Tibial nerve (tissue), 4 donors: ENCODE measurements at regions not wholly inside any gene's neighbourhood (a gene's known extent, or its start where the extent isn't known, plus 50 kb on each side); places are given as distances from the start of the nearest gene placed in this dataset.

Experiments used
- DNase-seq, 2 donors: peaks; one replicate each; pipeline ENCODE4 v3.0.0-alpha.2; 2019; ENCODE audit warnings: low spot score in 2 of 2
- H3K27ac ChIP-seq, 4 donors: fragments of 200-600 bp; sonication (generic) in 3 of 4; one replicate each; pipeline ENCODE4 v1.5.1; 2017 to 2019; ENCODE audit warnings: mild to moderate bottlenecking in 1 of 4
- H3K27me3 ChIP-seq, 2 donors: fragments of 200-600 bp; sonication (generic) in 1 of 2; one replicate each; pipeline versions ENCODE4 v1.5.1 to v1.6.0; 2017 to 2019
- H3K36me3 ChIP-seq, 3 donors: fragments of 200-600 bp; sonication (generic); one replicate each; pipeline ENCODE4 v1.5.1; 2018 to 2019
- H3K4me1 ChIP-seq, 4 donors: fragments of 200-600 bp; sonication (generic) in 3 of 4; one replicate each; pipeline ENCODE4 v1.5.1; 2017 to 2019
- H3K4me3 ChIP-seq, 4 donors: fragments of 200-600 bp; sonication (generic) in 3 of 4; one replicate each; pipeline ENCODE4 v1.5.1; 2017 to 2019; ENCODE audit warnings: mild to moderate bottlenecking in 1 of 4, moderate library complexity in 1 of 4
- H3K9me3 ChIP-seq, 4 donors: fragments of 200-600 bp; sonication (generic) in 3 of 4; one replicate each; pipeline ENCODE4 v1.5.1; 2017 to 2019
- CTCF ChIP-seq, 5 experiments: fragments of 200-600 bp in 3 of 5; fragments of 450-650 bp in 2 of 5; sonication (generic) in 3 of 5; IDR thresholded peaks; one replicate each; pipeline ENCODE4 v1.5.1; 2016 to 2019; ENCODE audit warnings: antibody characterized with exemption in 5 of 5, mild to moderate bottlenecking in 3 of 5, moderate library complexity in 2 of 5
- EP300 ChIP-seq, 2 donors: sonication (generic); formaldehyde crosslinking; IDR thresholded peaks; one replicate each; pipeline ENCODE4 v1.6.1; 2017; ENCODE audit warnings: antibody characterized with exemption in 2 of 2, mild to moderate bottlenecking in 1 of 2
- POLR2A ChIP-seq, 2 donors: fragments of 450-650 bp; IDR thresholded peaks; one replicate each; pipeline ENCODE4 v1.6.1; 2017; ENCODE audit warnings: antibody characterized with exemption in 2 of 2, mild to moderate bottlenecking in 2 of 2, moderate library complexity in 2 of 2
- WGBS, 2 donors: methylation state at CpG; one replicate each; pipeline ENCODE4 v1.1.5; 2018; 5-methylcytosine and 5-hydroxymethylcytosine counted together

- Histone ChIP-seq H3K27ac (no peak overlapping the region), H3K36me3 (no peaks in the 10 kb centered on the region), H3K4me1 (no peaks in the 10 kb centered on the region), H3K27me3 (no peaks in the 10 kb centered on the region), H3K9me3 (no peaks in the 10 kb centered on the region), H3K4me3 (no peak overlapping the region)
- DNase-seq: no peak
- TF ChIP-seq EP300 (IDR thresholded peaks at IDR 0.05) (no peak), CTCF (IDR thresholded peaks at IDR 0.05) (no peak), POLR2A (IDR thresholded peaks at IDR 0.05) (no peak)
- 65 to 71% methylated on average over 3 of the region's 3 CpGs for WGBS, 2 donors
Observed at GRCh38 chr1:73635021-73635420, 563.0 kb downstream of the LRRIQ3 start.

GRCh38 chr1:73627723-73628122 lies 570.3 kb downstream of the LRRIQ3 start:
- Histone ChIP-seq H3K36me3 (no peaks in the 10 kb centered on the region), H3K4me3 (no peak overlapping the region), H3K4me1 (no peaks in the 10 kb centered on the region), H3K9me3 (no peaks in the 10 kb centered on the region), H3K27me3 (no peaks in the 10 kb centered on the region), H3K27ac (no peak overlapping the region)
- no peak for TF ChIP-seq CTCF (IDR thresholded peaks at IDR 0.05)
- no peak for TF ChIP-seq POLR2A (IDR thresholded peaks at IDR 0.05)
- TF ChIP-seq EP300 (IDR thresholded peaks at IDR 0.05): no peak
- no peak for DNase-seq

- no peak for DNase-seq
- Histone ChIP-seq H3K27me3 (no peaks in the 10 kb centered on the region), H3K4me1 (no peaks in the 10 kb centered on the region), H3K27ac (no peak overlapping the region), H3K4me3 (no peak overlapping the region), H3K9me3 (no peaks in the 10 kb centered on the region), H3K36me3 (no peaks in the 10 kb centered on the region)
- TF ChIP-seq POLR2A (IDR thresholded peaks at IDR 0.05) (no peak), EP300 (IDR thresholded peaks at IDR 0.05) (no peak), CTCF (IDR thresholded peaks at IDR 0.05) (no peak)
- WGBS, 2 donors: 82 to 85% methylated on average over 1 of the region's 1 CpG
Observed at GRCh38 chr1:73626326-73626725, 571.6 kb downstream of the LRRIQ3 start.

GRCh38 chr1:73623946-73624345 lies 574.0 kb downstream of the LRRIQ3 start:
- WGBS, 2 donors: 55 to 63% methylated on average over 1 of the region's 1 CpG
- TF ChIP-seq EP300 (IDR thresholded peaks at IDR 0.05) (no peak), POLR2A (IDR thresholded peaks at IDR 0.05) (no peak), CTCF (IDR thresholded peaks at IDR 0.05) (no peak)
- H3K4me1 ChIP-seq: no peaks in the 10 kb centered on the region

GRCh38 chr1:73617145-73617544 lies 580.8 kb downstream of the LRRIQ3 start:
- Histone ChIP-seq H3K4me3 (no peak overlapping the region), H3K27ac (no peak overlapping the region), H3K27me3 (no peaks in the 10 kb centered on the region), H3K36me3 (no peaks in the 10 kb centered on the region), H3K9me3 (no peaks in the 10 kb centered on the region), H3K4me1 (no peaks in the 10 kb centered on the region)
- 66 to 91% methylated on average over 4 of the region's 4 CpGs for WGBS, 2 donors
- no peak for DNase-seq
- TF ChIP-seq EP300 (IDR thresholded peaks at IDR 0.05): no peak
- TF ChIP-seq POLR2A (IDR thresholded peaks at IDR 0.05): no peak
- no peak for TF ChIP-seq CTCF (IDR thresholded peaks at IDR 0.05)

More at GRCh38 chr1:73623946-73624345, 574.0 kb downstream of the LRRIQ3 start:
- Histone ChIP-seq H3K4me3 (no peak overlapping the region), H3K9me3 (no peaks in the 10 kb centered on the region), H3K36me3 (no peaks in the 10 kb centered on the region), H3K27me3 (no peaks in the 10 kb centered on the region), H3K27ac (no peak overlapping the region)
- DNase-seq: no peak
